ENCODE measurements at regions not wholly inside any gene's neighbourhood (a gene's known extent, or its start where the extent isn't known, plus 50 kb on each side); places are given as distances from the start of the nearest gene placed in this dataset.
"Not testable (repeated sequence)": the region's sequence is repeated elsewhere in the genome, so short reads cannot be mapped to it uniquely, and the experiment has no call there.

DNA sequence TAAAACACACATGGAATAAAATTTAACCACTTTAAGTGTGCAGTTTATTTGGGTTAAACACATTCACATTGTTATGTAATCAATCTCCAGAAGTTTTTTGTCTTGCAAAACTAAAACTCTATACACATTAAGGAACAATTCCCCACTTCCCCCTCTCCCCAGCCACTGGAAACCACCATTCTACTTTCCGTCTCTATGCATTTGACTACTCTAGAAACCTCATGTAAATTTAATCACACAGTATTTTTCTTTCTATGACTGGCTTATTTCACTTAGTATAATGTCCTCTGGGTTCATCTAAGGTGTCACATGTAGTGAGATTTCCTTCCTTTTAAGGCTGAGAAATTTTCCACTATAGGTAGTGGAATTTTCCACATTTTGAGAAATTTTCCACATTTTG lies 568.7 kb upstream of the UBE2E2 start:
- DNase-seq (ENCODE audit: extremely low read depth, low read depth, low spot score), result no peak

DNA sequence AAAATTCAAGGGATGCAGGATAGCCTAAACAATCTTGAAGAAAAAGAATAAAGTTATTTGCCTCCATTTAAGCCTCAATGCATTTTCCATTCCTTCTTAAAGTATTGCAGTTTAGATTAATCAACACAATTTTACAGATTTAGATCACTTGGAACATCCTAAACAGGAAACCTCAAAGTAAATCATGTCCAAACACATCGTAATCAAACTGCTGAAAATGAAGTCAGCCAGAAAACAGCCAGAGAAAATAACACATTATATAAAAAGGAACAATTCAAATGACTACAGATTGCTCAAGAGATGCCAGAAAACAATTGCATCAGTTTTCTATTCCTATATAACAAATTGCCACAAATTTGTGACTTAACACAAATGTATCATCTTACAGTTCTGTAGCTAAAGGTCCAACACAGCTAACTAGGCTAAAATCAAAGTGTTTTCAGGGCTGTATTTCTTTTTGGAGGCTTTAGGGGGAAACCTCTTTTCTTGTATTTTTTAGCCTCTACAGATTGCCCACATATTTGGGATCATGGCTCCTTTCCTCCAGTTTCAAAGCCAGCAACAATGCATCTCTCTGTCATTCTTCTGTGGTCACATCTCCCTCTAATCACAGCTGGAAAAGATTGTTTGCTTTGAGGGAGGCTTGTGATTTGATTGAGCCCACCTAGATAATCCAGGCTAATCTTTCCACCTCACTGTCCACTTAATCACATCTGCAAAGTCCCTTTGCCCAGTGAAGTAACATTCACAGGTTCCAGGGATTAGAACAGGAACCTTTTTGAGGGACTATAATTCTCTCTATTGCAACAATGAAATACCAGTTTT lies 543.3 kb upstream of the UBE2E2 start:
- DNase-seq (ENCODE audit: extremely low read depth, low read depth, low spot score), result no peak

DNA sequence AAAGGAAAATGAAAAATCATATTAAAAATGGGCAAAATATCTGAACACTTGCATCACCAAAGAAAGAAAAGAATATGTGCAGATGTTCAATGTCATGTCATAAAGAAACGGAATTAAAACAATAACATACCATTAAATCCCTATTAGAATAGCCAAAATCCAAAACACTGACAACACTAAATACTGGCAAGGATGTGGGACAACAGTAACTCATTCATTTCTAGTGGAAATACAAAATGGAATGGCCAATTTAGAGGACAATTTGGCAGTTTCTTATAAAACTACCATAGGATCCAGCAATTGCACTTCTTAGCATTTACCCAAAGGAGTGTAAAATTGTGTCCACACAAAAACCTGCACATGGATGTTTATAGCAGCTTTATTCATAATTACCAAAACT lies 542.5 kb upstream of the UBE2E2 start:
- DNase-seq (ENCODE audit: extremely low read depth, low read depth, low spot score), result no peak

DNA sequence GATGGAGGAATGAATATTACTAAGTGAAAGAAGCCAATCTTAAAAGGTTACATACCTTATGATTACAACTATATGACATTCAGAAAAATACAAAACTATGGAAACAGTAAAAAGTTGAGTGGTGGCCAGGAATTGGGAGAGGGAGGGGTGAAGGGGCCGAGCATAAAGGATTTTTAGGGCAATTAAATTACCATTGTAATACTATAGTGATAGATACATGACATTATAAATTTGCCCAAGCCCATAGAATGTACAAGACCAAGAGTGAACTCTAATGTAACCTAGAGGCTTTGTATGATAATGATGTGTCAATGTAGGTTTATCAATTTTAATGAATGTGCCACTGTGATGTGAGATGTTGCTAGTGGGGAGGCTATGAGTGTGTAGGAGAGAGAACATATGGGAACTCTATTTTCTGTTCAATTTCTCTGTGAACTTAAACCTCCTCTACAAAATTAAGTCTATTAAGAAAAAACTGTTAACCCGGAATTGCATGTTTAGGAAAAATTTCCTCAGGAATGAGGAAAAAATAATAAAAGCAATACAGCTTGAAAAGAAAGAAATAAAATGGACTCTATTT lies 541.9 kb upstream of the UBE2E2 start:
- DNase-seq (ENCODE audit: extremely low read depth, low read depth, low spot score), result no peak

DNA sequence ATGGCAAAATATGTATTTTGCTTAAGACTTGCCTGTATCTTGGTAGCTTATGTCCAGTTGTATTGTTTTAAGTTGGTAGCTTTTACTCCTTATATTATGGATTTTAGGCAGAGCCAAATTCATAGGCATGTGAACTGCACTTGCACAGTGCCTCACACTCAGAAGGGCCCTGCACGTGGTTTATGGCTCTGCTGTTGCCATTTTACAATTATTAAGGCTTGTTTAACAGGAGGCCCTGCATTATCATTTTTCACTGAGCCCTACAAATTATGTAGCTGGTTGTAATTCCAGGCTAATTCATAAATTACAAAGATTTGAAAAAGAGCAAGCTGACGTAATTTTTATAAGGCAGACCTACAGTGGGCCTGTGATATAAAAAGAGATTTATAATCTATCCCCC lies 537.6 kb upstream of the UBE2E2 start:
- no peak for DNase-seq (ENCODE audit: extremely low read depth, low read depth, low spot score)

DNA sequence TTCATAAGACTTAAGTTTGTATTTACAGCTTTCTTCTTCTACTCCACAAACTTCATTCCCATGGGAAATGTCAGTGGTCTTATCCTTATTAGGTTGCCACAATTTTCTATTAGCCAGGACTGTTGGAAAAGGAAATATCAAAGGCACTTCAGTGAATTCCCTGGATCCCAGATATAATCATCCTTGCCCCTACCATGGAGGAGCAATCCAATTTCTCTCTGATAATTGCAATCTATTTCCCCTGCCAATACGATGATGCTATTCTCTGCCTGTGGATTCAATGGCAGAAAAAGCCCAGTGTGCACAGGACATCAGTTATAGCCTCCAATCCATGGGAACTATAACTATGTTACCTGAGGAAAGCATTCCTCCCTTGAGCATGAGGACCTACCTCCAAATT lies 536.4 kb upstream of the UBE2E2 start:
- no peak for DNase-seq (ENCODE audit: extremely low read depth, low read depth, low spot score)

DNA sequence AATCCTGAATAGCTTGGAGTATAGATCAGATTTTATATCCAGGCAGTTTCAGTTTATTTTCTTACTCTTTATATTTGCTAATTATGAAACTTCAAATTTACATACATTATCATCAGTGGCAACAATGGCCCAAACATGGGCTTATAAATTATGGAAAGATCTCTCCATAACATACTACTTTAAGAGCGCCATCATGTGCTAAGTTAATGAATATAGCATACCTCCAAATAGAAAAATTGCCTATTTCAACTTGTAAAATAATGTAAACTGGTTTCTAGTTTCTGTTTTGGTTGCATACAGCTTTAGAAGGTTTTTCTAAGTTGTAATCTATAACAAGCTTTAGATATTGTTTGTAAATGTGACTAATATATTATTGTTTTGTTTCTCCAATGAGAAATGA lies 531.3 kb upstream of the UBE2E2 start:
- no peak for DNase-seq (ENCODE audit: extremely low read depth, low read depth, low spot score)

DNA sequence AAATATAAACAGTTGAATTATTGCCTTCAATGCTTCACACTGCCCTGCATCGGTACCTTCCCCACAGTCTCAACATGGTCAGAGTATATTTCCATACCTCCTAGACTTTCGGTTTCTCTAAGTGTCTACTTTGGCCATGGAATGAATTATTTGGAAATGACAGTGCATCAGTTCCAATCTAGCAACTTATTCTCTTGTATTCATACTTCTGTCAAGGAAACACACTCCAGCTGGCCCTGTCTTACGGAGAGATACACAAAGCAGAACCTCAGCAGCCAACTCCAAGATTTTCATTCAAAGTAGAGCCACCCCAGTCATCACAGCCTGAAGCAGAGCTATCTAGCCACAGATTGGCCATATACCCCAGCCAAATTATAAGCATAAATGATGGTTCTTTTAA lies 518.4 kb upstream of the UBE2E2 start:
- no peak for DNase-seq (ENCODE audit: extremely low read depth, low read depth, low spot score)

DNA sequence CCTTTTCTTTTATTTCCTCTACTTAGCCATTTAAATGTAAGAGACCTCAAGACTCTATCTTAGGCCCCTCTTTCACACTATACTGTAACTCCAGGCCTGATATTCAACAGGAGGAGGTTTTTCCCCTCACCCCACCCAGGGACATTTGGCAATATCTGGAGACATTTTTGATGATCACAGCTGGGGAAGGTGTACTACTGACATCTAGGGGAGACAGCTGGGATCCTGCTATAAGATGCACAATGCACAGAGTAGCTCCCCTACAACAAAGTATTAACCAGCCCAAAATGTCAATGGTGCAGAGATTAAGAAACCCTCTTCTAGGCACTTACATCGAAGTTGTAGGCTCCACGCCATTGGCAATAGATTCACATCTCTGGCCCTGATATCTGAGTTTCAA lies 517.5 kb upstream of the UBE2E2 start:
- DNase-seq (ENCODE audit: extremely low read depth, low read depth, low spot score), result no peak

DNA sequence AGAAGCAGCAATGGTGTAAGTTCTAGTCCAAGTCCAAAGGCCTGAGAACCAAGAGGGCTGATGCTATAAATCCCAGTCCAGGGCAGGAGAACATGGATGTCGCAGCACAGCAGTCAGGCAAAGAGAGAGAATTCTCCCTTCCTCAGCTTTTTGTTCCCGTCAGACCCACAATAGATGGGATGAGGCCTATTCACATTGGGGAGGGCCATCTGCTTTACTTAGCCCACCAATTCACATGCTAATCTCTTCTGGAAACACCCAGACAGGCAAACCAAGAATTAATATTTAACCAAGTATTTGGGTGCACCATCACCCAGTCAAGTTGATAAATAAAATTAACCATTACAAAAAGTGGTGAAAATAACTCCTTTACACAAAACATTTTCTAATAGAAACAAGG lies 511.7 kb upstream of the UBE2E2 start:
- no peak for DNase-seq (ENCODE audit: extremely low read depth, low read depth, low spot score)

DNA sequence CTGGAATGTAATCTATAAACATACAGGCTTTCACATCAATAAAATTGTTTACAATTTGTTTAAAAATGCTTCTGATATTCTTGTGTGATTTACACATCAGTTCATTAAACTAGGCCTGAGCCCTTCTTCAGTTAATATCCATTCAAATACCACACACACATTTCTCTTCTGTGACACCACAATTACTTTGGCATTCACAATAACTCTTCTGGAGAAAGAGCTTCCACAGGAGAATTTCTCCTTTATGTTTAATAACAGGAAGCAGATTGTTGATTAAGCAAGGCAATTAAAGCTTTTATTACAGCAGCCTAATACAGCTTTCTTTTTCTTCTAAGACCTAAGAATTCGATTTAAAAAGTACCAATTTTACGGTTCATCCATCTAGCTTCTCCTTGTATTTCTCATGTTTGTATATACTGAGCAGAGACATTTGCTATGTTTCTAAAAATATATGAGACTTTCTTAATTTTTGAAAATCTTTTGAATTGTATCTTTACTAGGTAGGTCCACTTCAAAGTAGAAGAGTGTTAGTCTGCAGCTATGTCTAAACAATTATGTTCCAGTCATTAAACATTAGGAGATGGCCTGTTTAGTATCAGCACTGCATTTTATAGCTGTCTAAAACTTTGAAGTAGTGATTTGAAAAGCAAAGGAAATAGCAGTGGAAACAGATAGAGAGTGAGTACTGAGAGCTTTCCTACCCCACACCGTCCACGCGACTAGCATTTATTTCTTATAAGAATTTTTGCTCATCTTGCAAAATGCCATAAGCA lies 511.1 kb upstream of the UBE2E2 start:
- no peak for DNase-seq (ENCODE audit: extremely low read depth, low read depth, low spot score)

DNA sequence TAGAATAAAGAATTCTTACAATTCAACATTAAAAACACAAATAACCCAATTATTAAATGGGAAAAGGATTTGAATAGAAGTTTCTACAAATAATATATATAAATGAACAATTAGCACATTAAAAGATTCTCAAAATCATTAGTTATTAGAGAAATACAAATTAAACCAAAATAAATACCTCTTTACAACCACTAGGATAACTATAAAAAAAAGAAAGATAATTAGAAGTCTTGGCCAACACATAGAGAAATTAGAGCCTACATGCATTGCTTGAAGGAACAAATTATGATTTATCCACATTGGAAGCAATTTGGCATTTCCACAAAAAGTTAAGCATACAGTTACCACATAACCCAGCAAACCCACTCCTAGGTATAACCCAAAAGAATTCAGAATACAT lies 502.3 kb upstream of the UBE2E2 start:
- DNase-seq (ENCODE audit: extremely low read depth, low read depth, low spot score), result no peak

DNA sequence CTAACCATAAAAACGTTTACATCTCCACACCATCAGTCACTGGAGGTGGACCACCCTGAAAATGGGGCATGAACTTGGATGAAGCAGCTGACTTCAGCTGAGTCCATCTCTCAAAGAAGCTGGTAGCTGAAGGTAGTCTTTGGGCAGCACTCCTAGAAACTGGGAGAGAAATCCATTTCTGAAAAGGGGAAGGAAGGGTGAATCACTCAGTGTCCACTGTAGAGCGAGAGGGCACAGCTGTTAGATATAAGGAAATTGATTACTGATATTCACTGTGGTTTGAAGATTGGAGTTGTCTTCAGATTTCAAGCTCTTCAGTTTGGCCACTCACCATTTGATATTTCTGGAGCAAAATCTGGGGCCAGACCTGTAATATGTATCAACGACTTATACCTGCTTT lies 499.0 kb upstream of the UBE2E2 start:
- no peak for DNase-seq (ENCODE audit: extremely low read depth, low read depth, low spot score)

DNA sequence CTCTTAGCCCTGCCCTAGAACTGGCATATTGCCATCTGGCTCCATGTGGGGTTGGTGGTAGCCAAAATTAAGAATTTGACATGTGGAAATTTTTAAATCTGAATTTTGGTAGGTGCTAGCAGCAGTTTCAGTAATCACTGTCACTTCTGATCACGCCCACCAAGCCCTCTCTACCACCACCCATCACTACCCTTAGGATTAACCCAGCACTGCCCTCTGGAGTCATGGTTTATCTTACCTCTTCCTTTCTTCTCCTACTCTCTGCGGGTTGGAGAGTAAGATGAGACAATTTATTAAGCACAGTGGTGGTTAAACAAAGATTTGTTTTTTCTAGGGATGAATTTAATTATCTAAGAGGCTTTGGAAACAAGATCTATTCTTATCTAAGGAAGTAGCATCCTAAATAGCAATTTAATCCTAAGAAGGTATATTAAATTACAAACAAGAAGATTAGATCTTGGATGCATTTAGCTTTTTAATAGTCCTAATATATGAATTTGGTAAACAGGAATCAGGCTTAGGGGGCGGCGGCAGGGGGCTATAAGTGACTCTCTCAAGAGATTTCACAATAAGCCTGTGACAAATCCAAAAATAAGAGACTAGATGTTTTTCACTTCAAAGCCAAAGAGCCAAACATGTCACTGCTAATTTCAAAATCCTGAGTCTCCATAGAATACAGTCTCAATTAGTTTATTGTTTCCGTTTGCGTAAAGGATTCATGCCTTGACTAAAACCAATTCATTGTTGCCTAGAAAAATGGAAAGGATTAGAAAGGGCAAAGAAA lies 498.4 kb upstream of the UBE2E2 start:
- no peak for DNase-seq (ENCODE audit: extremely low read depth, low read depth, low spot score)

DNA sequence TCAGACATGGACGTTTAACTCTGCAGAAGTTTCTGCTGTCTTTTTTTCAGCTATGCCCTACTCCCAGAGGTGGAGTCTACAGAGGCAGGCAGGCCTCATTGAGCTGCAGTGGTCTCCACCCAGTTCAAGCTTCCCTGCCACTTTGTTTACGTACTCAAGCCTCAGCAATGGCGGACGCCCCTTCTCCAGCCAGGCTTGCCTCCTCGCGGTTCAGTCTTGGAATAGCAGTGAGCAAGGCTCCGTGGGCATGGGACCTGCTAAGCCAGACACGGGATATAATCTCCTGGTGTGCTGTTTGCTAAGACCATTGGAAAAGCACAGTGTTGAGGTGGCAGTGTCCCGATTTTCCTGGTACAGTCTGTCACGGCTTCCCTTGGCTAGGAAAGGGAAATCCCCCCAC lies 496.2 kb upstream of the UBE2E2 start:
- DNase-seq (ENCODE audit: extremely low read depth, low read depth, low spot score), result not testable (repeated sequence)

DNA sequence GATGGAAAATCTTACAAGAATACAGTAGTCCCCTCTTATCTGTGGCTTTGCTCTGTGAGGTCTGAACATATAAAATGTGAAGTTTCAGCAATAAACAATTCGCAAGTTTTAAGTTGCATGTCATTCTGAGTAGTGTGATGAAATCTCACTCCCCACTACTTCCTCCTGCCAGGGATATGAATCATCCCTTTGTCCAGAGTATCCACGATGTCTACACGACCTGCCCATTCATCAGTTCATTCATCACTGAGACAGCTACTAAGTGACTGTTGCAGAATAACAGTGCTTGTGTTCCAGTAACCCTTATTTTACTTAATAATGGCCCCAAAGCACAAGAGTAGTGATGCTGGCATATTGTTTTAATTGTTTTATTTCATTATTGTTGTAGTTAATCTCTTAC lies 489.2 kb upstream of the UBE2E2 start:
- no peak for DNase-seq (ENCODE audit: extremely low read depth, low read depth, low spot score)

DNA sequence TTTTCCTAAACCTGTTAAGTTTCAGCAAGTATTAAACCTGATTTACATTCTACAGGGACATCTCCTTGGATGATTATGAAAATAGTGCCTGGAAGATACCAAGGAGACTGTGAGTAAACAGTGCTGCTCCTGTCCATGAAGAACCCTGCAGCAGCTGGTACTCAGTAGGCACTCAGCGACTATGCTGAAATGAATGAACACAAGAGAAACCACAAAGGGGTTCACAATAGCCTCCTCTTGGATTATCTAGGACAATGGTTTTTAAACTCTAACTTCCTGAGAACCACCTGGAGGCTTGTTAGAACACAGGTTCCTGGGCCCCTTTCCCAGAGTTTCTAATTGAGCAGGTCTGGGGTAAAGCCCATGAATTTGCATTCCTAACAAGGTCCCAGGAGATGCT lies 488.4 kb upstream of the UBE2E2 start:
- no peak for DNase-seq (ENCODE audit: extremely low read depth, low read depth, low spot score)

DNA sequence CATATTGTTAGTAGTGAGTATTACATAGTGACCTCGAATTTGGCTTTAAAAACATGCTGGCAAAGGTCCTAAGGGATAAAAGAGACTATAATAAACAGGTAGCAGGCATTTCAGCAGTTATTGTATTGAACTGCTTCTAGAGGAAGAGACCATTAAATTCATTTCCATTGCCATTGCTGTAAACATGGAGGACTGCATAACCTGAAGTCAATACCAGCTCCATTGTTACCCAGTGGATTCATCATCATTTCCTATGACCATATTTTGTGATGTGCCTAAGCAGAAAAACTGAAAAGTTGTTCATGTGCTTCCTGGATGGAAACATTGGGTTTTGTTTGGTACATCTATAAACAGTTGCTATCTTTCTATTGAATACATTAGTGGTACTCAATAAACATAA lies 482.5 kb upstream of the UBE2E2 start:
- no peak for DNase-seq (ENCODE audit: extremely low read depth, low read depth, low spot score)

DNA sequence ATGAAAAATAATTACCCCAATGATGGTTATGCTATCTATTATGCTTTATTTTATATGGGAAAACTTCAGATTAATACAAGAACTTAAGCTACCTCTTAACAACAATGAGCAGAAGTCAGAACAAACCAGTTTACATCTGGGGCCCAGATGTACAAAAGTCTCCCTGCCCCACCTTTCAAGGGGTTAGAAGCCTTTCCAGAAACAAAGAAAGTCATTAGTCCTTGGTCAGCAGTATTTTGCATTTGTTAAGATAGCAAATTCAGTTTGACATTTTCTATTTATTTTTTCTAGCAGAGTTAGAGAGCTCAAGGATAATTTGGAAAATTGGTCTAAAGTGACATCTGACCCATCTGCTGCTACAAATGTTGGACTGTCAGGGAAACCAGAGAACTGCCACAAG lies 478.7 kb upstream of the UBE2E2 start:
- no peak for DNase-seq (ENCODE audit: extremely low read depth, low read depth, low spot score)

DNA sequence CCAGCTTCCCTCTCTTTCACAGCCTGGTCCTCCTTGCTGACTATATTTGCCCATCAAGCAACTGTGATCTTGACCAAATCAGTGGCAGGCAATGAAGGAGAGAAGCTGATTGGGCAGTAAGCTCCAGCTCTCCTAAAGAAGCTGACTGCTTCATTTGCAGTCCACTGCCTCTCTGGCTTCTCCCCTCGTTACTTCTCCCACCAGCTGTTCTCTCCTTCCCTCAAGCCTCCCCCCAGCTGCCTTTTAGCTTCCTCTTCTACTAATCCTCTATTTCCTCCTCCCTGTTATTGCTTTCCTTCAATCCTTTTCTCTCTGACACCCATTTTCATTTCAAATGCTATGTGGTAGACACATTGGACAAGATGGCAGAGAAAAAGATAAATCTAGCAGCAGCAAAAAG lies 474.7 kb upstream of the UBE2E2 start:
- DNase-seq (ENCODE audit: extremely low read depth, low read depth, low spot score), result no peak

DNA sequence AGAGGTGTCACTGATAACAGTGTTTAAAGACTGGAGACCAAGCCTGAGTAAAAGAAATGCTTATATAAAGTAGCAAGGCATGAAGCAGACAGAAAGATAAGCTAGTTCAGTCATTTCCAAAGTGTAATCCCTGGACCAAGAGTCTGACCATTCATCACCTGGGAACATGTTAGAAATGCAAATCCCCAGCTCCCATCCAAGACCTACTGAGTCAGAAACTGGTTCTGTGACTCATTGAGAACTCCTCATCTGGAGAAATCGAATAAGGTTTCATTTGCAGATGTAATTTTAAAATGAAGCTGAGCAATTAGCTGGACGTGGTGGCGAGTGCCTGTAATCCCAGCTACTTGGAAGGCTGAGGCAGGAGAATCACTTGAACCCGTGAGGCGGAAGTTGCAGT lies 473.9 kb upstream of the UBE2E2 start:
- DNase-seq (ENCODE audit: extremely low read depth, low read depth, low spot score), result no peak

All from glomerular endothelial cell (primary cell).